Erythroblast (primary cell): ENCODE measurements at regions not wholly inside any gene's neighbourhood (a gene's known extent, or its start where the extent isn't known, plus 50 kb on each side); places are given as distances from the start of the nearest gene placed in this dataset.

Experiments
- GATA1 ChIP-seq: IDR thresholded peaks from 2 replicates; pipeline ENCODE4 v1.6.1; 2011; ENCODE audit warnings: low read depth, mild to moderate bottlenecking, control low read depth, low read length, moderate library complexity
- POLR2A ChIP-seq: IDR thresholded peaks from 2 replicates; pipeline ENCODE4 v1.6.1; 2011; ENCODE audit warnings: mild to moderate bottlenecking, low read length

DNA sequence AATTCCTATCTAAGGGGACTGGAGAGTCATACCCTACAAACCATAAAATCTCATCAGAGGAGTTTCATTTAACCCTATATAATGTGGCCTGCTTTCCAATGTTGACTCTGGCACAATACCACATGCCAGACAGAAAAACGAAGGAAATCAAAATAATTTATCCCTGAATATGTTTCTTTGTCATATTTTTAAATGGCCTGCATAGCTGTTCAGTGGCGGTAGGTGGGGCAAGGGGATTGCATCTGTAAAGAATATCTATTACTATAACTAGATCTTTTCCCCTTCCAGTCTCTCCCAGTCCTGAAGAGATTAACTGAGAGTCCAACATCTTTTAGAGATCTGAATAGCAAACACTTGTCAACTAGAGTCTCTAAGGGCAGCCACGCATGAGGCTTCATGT lies 278.1 kb upstream of the CTNNB1 start:
- TF ChIP-seq POLR2A (no peak), GATA1 (no peak)
